DND-41 (cell line): ENCODE measurements at regions not wholly inside any gene's neighbourhood (a gene's known extent, or its start where the extent isn't known, plus 50 kb on each side); places are given as distances from the start of the nearest gene placed in this dataset.

ENCODE experiments used
- CTCF ChIP-seq: IDR thresholded peaks from 2 replicates; pipeline ENCODE4 v1.5.1; 2012; ENCODE audit warnings: borderline replicate concordance, low read length, moderate library complexity, mild to moderate bottlenecking; ENCODE audit not compliant: poor library complexity, severe bottlenecking; ENCODE audit errors: extremely low read depth
- EZH2 ChIP-seq: IDR thresholded peaks from 3 replicates; pipeline ENCODE4 v1.6.1; 2012; ENCODE audit warnings: borderline replicate concordance, low read depth, mild to moderate bottlenecking, moderate library complexity, low read length, inconsistent platforms; ENCODE audit not compliant: severe bottlenecking

- TF ChIP-seq CTCF: no peak
- no peak for TF ChIP-seq EZH2
Observed at GRCh38 chr12:127388985-127389384, 878.0 kb upstream of the TMEM132C start.
